Ureter (tissue), 1 donor: ENCODE measurements at regions not wholly inside any gene's neighbourhood (a gene's known extent, or its start where the extent isn't known, plus 50 kb on each side); places are given as distances from the start of the nearest gene placed in this dataset.
"Not testable (repeated sequence)": the region's sequence is repeated elsewhere in the genome, so short reads cannot be mapped to it uniquely, and the experiment has no call there.

Source experiments
- DNase-seq: peaks from one replicate; pipeline ENCODE4 v3.0.0-alpha.2; 2020; ENCODE audit warnings: low spot score
- donor health status: DM: yes; HTN: yes; CAD: no.

- not testable (repeated sequence) for DNase-seq
Observed at GRCh38 chrX:65825226-65825625, 157.8 kb downstream of the MSN start.

- DNase-seq: no peak
Observed at GRCh38 chrX:65821721-65822496, 154.5 kb downstream of the MSN start.

- not testable (repeated sequence) for DNase-seq
Observed at GRCh38 chrX:65819983-65820382, 152.5 kb downstream of the MSN start.

GRCh38 chrX:65813245-65813644 lies 145.8 kb downstream of the MSN start:
- DNase-seq: no peak

GRCh38 chrX:65811558-65812228 lies 144.2 kb downstream of the MSN start:
- DNase-seq: no peak
